ENCODE measurements at regions not wholly inside any gene's neighbourhood (a gene's known extent, or its start where the extent isn't known, plus 50 kb on each side); places are given as distances from the start of the nearest gene placed in this dataset.

- DNase-seq: no peak
- Histone ChIP-seq H3K4me3 (no peak overlapping the region), H3K9me3 (no peaks in the 10 kb centered on the region), H3K27me3 (no peaks in the 10 kb centered on the region), H3K27ac (no peak overlapping the region), H3K4me1 (no peaks in the 10 kb centered on the region), H3K36me3 (no peaks in the 10 kb centered on the region)
- no peak for TF ChIP-seq POLR2A (IDR thresholded peaks at IDR 0.05)
- TF ChIP-seq, protein P1, sequence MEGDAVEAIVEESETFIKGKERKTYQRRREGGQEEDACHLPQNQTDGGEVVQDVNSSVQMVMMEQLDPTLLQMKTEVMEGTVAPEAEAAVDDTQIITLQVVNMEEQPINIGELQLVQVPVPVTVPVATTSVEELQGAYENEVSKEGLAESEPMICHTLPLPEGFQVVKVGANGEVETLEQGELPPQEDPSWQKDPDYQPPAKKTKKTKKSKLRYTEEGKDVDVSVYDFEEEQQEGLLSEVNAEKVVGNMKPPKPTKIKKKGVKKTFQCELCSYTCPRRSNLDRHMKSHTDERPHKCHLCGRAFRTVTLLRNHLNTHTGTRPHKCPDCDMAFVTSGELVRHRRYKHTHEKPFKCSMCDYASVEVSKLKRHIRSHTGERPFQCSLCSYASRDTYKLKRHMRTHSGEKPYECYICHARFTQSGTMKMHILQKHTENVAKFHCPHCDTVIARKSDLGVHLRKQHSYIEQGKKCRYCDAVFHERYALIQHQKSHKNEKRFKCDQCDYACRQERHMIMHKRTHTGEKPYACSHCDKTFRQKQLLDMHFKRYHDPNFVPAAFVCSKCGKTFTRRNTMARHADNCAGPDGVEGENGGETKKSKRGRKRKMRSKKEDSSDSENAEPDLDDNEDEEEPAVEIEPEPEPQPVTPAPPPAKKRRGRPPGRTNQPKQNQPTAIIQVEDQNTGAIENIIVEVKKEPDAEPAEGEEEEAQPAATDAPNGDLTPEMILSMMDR (IDR thresholded peaks at IDR 0.05): no peak
Observed at GRCh38 chr11:35056391-35057093, 82.4 kb upstream of the CD44 start.

DNA sequence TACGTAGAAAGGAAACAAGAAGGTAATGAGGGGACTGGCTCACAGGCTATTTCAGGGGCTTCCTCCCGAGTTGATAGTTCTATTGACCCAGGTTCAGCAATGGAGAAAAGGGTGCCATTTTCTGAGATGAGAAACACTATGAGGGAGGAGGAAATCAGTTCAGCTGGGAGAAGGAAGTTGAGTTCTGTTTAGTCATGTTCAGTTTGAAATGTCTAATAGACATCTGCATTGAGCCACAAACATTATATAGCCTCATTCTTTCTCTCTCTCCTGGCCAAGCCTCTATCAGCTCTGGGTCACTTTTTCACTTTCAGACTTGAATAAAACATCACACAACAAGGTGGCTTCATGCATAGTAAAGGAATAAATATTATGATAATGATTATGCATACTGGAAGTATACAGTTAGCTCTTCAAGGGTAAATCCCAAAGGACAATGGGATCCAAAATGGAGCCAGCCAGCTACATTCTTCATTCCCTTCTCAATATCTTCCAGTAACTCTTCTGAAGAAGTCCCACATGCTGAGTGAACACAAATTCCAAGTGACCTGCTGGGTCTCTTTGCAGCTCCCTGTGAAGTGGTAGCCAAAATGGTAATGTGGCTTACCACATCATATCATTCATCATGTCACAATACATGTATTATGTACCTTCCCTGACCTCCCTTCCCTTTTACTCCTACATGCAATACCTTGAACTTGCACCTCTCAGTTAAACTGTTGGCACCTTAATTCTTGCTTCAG, 80.9 kb upstream of the CD44 start:
- DNase-seq: no peak
- no peaks in the 10 kb centered on the region for H3K27me3 ChIP-seq
- TF ChIP-seq POLR2A (IDR thresholded peaks at IDR 0.05): no peak
- TF ChIP-seq, protein P1 (IDR thresholded peaks at IDR 0.05): no peak

DNA sequence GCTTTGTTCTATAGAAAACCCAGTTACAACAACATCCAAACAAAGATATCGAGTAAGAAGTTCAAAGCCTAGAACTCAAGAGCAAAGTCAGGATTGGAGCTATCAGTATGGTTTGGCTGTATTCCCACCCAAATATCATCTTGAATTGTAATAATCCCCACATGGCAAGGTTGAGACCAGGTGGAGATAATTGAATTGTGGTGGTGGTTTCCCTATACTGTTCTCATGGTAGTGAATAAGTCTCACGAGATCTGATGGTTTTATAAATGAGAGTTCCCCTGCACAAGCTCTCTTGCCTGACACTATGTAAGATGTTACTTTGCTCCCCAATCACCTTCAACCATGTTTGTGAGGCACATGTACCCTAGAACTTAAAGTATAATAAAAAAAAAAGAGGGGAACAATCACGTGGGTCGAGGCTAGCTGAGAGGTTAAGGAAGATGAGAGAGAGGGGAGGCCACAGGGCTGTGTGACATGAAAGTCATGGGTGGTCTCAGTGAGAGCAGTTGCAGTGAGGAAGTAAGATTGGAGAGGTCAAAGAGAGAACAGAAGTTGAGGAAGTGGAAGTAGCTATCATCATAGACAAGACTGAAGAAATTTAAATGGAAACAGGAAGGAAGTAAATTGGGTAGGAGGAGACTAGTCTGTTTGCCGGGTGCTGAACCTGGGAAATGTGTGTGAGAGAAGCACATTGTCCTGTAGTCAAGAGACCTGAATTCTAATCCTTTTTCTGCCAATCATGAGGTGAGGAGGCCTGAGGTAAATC, 80.1 kb upstream of the CD44 start:
- H3K36me3 ChIP-seq: no peaks in the 10 kb centered on the region
- H3K9me3 ChIP-seq: no peaks in the 10 kb centered on the region
- no peaks in the 10 kb centered on the region for H3K4me1 ChIP-seq
- DNase-seq: no peak
- no peak overlapping the region for H3K4me3 ChIP-seq
- no peaks in the 10 kb centered on the region for H3K27me3 ChIP-seq
- no peak overlapping the region for H3K27ac ChIP-seq
- TF ChIP-seq, protein P1 (IDR thresholded peaks at IDR 0.05): no peak
- no peak for TF ChIP-seq POLR2A (IDR thresholded peaks at IDR 0.05)

More for the DNA sequence above, 80.9 kb upstream of the CD44 start:
- H3K27ac ChIP-seq: no peak overlapping the region
- no peaks in the 10 kb centered on the region for H3K4me1 ChIP-seq
- no peak overlapping the region for H3K4me3 ChIP-seq
- no peaks in the 10 kb centered on the region for H3K36me3 ChIP-seq
- H3K9me3 ChIP-seq: no peaks in the 10 kb centered on the region

DNA sequence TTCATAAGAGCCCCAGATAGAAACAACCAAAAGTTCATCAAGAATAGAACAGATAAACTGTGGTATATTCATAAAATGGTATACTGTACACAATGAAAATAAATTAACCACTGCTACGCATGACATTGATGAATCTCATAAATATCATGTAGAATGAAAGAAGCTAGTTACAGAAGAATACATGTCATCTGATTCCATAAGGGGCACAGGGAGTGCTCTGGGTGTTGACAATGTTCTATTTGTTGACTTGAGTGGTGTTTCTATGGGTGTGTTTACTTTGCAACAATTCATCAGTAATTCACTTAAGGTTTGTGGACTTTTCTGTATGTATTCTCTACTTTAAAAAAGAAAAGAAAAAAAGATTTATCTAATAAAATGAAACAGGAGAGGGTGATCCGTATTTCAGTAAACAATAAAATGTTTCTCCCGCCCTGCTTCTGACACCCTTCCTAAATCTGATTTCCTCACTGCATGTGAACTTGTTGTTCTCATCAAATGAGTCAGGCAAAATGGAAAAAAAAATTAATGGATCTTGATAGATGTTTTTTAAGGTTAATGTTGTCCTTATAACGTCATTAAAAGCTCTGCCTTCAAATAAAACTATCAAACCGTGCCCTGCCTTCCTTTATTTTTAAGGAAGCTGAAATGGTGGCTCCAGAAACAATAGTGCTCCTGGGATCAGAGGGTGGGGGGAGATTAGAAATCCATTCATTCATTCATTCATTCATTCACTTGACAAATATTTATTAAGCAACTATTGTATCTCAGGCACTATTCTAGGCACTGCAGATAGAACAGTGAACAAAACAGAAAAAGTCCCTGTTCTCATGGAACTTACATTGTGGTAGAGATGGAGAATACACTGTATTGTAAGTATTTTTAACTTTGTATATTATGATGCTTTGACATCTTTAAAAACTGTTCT, 77.2 kb upstream of the CD44 start:
- H3K27ac ChIP-seq: no peak overlapping the region
- H3K4me3 ChIP-seq: no peak overlapping the region
- H3K27me3 ChIP-seq: no peaks in the 10 kb centered on the region
- TF ChIP-seq, protein P1 (IDR thresholded peaks at IDR 0.05): no peak
- no peak for TF ChIP-seq POLR2A (IDR thresholded peaks at IDR 0.05)
- H3K36me3 ChIP-seq: no peaks in the 10 kb centered on the region
- no peaks in the 10 kb centered on the region for H3K4me1 ChIP-seq
- DNase-seq: no peak
- H3K9me3 ChIP-seq: no peaks in the 10 kb centered on the region

DNA sequence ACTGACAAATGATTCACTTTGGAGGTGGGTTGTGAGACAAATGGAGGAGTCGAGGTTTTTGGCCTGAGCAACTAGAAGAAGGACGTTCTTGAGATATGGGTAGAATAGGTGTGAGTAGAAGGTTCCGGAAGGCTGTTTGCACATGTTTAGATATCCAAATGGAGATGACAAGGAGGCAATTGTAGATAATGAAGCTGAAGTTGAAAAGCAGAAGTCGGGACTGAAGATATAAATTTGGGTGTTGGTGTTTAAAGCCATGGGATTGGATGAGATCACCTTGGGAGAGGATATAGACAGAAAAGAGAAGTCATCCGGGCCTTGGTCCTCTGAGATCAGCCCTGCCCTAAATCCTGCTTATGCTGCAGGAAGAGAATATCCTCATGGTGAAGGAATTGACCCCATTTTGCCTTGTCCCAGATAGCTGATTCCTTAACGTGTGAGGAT, 75.5 kb upstream of the CD44 start:
- H3K27ac ChIP-seq: no peak overlapping the region

More for the DNA sequence above, 75.5 kb upstream of the CD44 start:
- no peak for TF ChIP-seq POLR2A (IDR thresholded peaks at IDR 0.05)
- TF ChIP-seq, protein P1 (IDR thresholded peaks at IDR 0.05): no peak
- Histone ChIP-seq H3K9me3 (no peaks in the 10 kb centered on the region), H3K4me3 (no peak overlapping the region), H3K36me3 (no peaks in the 10 kb centered on the region), H3K27me3 (no peaks in the 10 kb centered on the region), H3K4me1 (no peaks in the 10 kb centered on the region)
- no peak for DNase-seq

Measured in Peyer's patch (tissue), 4 donors.